Amniotic epithelial cell (primary cell): ENCODE measurements at regions not wholly inside any gene's neighbourhood (a gene's known extent, or its start where the extent isn't known, plus 50 kb on each side); places are given as distances from the start of the nearest gene placed in this dataset.

Experiments
- DNase-seq: peaks from one replicate; pipeline ENCODE4 v3.0.0-alpha.2; 2010; ENCODE audit warnings: low read depth

- no peak for DNase-seq
These were observed 82.6 kb upstream of the DHX15 start for GRCh38 chr4:24666816-24667477.

GRCh38 chr4:24668956-24669355 is 84.6 kb upstream of the DHX15 start:
- DNase-seq: no peak

DNA sequence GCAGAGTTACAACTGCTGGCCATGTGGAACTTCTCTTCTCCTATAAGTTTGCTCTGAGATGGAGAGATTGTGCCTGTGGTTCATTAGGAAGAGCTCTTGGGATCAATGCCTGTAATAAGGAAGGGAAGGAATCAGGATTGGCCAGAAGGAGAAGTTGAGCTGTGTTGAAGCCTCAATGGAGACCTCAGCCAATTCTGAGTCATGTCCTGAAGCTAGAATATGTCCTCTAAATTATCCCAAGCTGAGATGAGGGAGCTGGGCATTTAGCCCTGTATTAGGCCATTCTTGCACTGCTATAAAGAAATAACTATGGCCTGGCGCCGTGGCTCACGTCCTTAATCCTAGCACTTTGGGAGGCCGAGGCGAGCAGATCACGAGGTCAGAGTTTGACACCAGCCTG is 85.4 kb upstream of the DHX15 start:
- no peak for DNase-seq

GRCh38 chr4:24671849-24672248 is 87.5 kb upstream of the DHX15 start:
- DNase-seq: no peak

DNA sequence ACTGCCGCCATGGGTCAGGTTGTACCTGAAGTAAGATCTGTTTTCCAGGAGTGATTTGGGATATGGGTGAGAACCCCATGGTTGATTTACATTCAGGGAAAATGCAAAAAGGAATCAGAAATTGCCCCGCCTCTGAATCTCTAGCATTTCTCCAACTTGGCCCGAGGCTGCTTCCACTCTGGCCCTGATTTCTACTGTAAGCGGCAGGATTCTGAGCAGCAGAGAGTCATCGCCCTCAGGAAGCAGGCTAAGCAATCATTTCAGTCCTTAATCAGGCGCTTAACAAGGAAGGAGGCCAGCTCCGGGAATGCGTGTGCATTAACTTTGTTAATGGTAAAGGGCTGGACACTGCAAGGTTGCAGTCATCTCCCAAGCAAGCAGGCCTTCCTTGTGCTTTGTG is 88.5 kb upstream of the DHX15 start:
- DNase-seq: no peak

DNA sequence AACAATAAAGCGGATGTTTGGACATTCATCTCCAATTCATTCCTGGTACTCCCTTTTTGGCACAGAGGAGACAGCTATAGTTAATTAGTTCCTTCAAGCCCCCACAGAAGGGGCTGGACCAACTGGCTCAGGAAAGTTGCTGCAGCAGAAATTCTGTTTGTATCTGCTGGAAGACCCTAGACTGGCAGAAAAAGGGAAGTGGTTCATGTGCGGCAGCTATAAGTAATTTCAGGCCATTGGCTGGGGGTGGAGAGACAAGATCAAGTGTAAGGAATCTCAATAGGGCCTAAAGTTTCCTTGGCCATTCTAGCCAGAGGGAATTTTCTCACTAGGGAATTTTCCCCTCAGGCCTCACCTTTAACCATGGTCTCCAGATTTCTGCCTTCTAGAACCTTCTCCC is 89.9 kb upstream of the DHX15 start:
- DNase-seq: no peak

- no peak for DNase-seq
These were observed 91.5 kb upstream of the DHX15 start for GRCh38 chr4:24675721-24676389.

- DNase-seq: no peak
These were observed 93.6 kb upstream of the DHX15 start for GRCh38 chr4:24677909-24678308.

DNA sequence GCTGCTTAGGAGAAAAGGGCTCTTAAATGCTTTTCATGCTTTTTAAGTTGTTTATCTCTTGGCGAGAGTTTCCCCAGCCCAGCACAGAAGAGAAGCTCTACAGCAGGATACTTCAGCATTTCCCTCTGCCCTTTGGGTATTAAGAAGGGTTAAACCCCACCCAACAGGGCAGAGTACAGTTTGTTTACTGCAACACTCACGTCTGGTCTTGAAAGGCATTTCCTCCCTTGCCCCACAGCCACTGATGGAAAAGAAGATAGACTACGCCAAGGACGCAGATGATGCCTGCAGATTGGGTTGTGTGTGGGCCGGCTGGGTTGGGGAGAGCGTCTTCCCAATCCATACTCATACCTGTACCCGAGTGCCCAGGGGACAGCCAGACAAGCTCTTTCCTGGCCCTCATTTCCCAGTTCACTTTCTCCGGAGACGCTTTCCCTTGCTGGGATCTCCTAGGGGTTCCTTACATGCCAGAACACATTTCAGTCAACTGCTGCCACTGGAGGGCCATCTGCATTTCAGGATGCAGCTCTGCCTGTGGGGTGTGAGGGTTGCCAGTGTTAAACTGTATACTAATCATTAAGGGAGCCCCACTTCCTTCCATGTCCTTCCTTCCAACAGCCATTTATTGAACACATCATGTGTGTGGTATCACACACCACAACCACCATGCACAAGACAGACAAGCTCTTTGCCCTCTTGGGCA is 96.5 kb upstream of the DHX15 start:
- no peak for DNase-seq

- no peak for DNase-seq
These were observed 98.8 kb upstream of the DHX15 start for GRCh38 chr4:24683116-24683515.

GRCh38 chr4:24686866-24687692 is 102.7 kb upstream of the DHX15 start:
- DNase-seq: peak; percentile 5

DNA sequence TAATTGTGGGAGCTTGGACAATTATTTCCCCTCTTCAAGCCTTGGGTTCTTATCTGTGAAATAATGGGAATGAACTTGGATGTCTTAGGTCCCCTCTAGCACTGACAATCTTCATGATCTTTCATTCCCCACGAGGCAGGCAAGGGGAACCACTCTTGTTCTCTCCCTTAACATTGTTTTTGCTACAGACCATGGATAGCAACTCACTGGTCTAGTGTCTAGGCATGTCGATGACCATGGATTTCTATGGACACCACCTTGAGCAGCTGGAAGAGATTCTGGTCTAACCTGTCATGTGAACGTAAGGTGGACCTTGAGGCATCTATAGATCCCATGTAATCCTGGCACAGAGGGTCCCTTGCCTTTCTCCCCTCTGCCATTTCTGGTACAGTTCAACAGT is 104.1 kb upstream of the DHX15 start:
- no peak for DNase-seq

DNA sequence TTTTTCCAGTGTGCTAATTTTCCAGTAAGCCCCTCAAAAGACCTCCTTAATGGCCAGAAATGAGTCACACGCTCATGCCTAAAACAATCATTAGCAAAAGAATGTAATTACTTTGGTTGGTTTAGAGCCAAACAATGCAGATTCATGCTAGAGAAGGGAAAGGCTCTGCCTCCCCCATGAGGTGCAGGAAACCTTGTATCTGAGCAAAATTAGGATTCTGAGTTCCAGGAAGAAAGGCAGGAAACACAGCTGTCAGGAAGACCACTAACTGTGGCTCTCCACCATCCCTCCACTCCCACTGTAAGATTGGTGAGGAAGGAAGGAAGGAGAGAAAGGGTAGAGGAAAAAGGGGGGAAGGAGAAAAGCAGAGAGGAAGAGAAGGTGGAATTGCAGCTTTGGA is 104.9 kb upstream of the DHX15 start:
- DNase-seq: no peak

- peak; percentile 2 for DNase-seq
These were observed 104.9 kb upstream of the SOD3 start for GRCh38 chr4:24690436-24690835.

GRCh38 chr4:24693636-24694035 is 101.7 kb upstream of the SOD3 start:
- DNase-seq: no peak

DNA sequence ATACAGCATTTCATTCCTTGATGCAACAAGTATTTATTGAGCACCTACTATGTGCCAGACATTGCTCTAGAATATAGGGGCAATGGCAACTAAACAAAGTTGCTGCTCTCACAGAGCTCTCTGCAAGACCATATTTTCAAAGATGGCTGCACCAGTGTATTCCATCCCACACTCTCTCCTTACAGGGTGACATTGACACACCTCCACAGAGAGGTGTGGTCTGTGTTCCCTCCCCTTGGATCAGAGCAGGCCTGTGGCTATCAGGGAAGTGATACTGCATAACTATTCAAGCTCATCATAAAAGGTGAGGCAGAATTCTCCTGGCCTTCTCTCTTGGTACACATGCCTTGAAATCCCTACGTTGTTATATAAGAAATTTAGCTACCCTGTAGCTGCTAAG is 95.3 kb upstream of the SOD3 start:
- DNase-seq: no peak

GRCh38 chr4:24701683-24702082 is 93.7 kb upstream of the SOD3 start:
- DNase-seq: no peak

DNA sequence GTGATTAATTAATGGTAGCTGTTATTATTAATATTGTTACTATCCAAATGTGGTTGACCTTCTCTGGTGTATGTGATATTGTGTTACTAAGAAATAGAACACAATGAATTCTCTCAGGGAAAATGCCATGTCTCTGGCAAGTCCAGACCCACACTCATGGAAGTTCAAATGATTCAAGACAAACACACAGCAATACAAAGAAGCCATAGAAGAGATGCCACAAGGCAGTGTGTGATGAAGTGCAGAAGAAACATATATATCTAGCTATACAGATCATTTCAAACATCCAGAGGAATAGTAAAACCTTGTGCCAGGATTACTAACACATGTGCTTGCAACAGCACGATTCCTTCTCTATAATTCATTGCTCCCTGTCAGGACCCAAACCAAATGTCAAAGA is 93.1 kb upstream of the SOD3 start:
- DNase-seq: no peak

DNA sequence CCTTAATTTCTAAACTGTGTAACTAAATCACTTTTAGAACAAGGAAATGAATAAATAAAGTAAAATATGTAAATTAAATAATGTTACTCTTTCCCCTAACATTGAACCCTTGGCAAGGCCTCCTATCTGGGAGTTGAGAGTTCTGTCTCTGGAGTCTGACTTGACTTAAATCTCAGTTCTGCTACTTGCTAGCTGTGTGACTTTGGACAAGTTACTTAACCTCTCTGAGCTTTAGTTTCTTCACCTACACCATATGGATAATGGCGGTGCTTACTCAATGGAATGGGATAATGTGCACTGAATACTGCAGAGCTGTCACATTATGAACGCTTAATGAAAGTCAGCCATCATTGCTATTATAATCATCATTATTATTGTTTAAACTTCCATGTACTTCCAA is 92.1 kb upstream of the SOD3 start:
- DNase-seq: no peak

GRCh38 chr4:24704149-24704548 is 91.2 kb upstream of the SOD3 start:
- DNase-seq: no peak

DNA sequence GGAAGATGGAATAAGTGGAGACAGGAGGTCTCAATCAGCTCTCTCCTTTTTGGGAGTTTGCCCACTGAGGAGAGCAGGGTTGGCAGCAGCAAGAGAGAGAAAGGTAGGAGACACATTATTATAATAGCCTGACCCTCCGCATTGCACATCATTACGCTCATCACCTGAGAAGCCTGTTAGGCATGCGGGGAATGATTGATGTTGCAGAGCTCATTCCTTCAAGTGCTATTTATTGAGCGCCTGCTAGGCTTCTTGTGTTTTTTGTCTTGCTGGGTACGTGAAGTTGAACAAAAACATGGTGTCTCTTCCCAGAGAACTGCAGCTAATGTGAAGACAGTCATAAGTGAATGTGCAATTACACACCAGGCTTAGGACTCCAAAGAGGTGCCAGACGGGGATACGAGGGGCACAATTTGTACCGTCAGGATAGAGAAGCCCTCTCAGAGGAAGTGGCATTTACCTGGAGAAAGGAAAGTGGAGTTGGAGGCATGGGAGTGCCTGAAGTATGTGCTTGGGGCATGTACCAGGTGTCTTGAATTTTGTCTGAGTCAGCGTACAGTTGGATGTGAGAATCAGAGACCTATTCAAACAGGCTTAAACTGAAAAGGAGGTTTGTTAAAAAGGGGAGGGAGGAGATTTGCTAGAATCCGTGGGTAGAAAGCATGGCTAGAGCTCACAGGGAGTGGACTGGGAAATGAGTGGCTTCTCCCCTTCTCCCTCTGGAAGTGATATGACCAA is 90.2 kb upstream of the SOD3 start:
- DNase-seq: no peak

DNA sequence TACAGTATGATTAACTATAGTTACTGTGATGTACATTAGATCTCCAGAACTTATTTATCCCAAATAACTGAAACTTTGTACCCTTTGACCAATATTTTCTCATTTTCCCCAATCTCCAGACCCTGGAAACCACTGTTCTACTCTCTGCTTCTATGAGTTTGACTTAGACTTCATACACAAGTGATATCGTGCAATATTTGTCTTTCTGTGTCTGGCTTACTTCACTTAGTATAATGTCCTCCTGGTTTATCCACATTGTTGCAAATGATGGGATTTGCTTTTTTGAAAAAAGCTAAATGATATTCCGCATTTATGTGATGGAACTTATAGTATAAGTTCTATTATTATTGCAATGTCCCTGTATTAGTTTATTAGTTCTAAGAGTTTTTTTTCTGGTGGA is 81.8 kb upstream of the SOD3 start:
- no peak for DNase-seq
